Muscle layer of colon (tissue), 2 donors: ENCODE measurements at regions not wholly inside any gene's neighbourhood (a gene's known extent, or its start where the extent isn't known, plus 50 kb on each side); places are given as distances from the start of the nearest gene placed in this dataset.

ENCODE experiments used
- H3K27ac ChIP-seq: one replicate; pipeline ENCODE4 v1.7.0; 2013; ENCODE audit warnings: low read depth, mild to moderate bottlenecking, low read length, moderate library complexity
- H3K27me3 ChIP-seq, 2 donors: one replicate each; pipeline ENCODE4 v1.7.0; 2013; ENCODE audit warnings: low read length in 2 of 2, mild to moderate bottlenecking in 2 of 2; ENCODE audit not compliant: insufficient read depth in 2 of 2, control insufficient read depth in 1 of 2
- H3K36me3 ChIP-seq: one replicate; pipeline ENCODE4 v1.7.0; 2013; ENCODE audit warnings: mild to moderate bottlenecking, low read length; ENCODE audit not compliant: insufficient read depth
- H3K4me1 ChIP-seq: one replicate; pipeline ENCODE4 v1.7.0; 2013; ENCODE audit warnings: mild to moderate bottlenecking, low read length; ENCODE audit not compliant: insufficient read depth
- H3K4me3 ChIP-seq, 2 donors: one replicate each; pipeline ENCODE4 v1.7.0; 2013; ENCODE audit warnings: low read length in 2 of 2, low read depth in 1 of 2, mild to moderate bottlenecking in 1 of 2, moderate library complexity in 1 of 2
- H3K9ac ChIP-seq: one replicate; pipeline ENCODE4 v1.7.0; 2013; ENCODE audit warnings: low read length
- H3K9me3 ChIP-seq: one replicate; pipeline ENCODE4 v1.7.0; 2013; ENCODE audit warnings: mild to moderate bottlenecking, low read length
- donor health status: abdominal sarcoma.
- donor health status: Adenocarcinoma of cecum.

DNA sequence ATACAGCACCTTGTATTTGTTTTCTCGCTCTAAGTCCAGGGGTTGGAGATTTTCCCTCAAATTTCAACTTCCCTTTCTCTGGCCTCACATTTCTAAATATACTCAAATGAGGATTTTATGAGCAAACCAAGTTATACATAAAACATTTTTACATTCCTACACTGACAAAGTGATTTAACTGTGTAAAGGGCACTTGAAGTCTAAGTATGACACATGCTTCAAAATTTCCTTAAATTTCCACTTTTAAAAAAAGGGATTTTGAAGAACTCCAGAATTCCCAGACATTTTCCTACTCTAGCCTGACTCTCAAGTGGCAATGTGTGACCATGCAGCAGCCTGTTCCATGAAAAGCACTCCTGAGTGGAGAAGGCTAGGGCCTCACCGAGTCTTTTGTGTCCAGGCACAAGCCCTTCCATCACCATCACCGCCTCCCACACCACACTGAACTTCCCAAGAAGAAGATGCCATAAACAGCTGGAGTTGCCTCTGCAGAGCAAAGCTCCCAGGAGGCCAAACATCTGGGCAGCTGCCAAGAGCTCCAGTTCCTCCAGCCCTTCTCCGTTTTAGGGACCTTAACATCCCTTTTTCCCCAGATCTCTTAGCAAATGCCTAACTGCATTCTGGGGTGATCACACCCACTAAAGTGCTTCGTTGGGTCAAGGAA is 68.9 kb downstream of the NCR2 start:
- Histone ChIP-seq H3K4me1 (no peaks in the 10 kb centered on the region), H3K27me3 (peaks cover 0 to 2% of the 10 kb centered on the region in 2 donors), H3K27ac (no peak overlapping the region), H3K4me3 (no peak overlapping the region), H3K9ac (no peak overlapping the region), H3K9me3 (no peaks in the 10 kb centered on the region), H3K36me3 (no peaks in the 10 kb centered on the region)

DNA sequence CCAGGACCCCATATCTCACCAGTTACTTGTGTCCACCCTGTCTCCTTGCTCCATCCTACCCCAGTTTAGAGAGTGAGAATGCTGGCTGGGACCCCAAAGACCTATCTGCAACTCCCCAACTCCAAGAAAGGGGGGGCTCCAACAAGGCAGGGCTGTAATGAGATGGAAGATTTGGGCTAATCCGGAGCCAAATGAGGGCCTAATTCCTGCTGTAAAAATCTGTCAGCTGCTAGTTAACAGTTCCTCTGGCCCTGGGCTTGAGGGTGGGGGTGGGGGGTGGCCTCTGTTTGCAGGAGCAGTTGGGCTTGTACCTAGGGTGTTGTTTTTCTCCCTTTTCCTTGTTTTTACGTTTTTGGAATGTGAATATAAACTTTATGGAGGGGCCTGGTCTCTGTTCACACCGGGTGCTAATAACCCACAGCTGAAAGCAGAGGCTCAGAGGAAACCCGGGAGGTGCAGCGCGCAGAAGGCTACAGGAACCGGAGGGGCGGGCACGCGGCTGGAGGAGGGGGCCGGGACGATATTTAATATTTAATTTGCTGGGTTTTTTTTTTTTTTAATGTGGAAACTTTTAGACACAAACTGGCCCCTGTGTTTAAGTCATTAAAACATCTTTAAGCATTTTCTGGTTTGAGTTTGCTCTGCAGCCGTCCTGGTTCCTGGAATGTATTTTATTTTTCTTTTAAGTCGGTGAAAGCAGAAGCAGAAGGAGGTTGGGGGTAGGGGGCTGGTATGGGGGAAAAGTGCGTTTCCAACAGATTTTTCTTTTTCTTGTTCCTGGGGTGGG is 70.7 kb downstream of the NCR2 start:
- Histone ChIP-seq H3K27me3 (peaks cover 0 to 6% of the 10 kb centered on the region in 2 donors), H3K36me3 (no peaks in the 10 kb centered on the region), H3K4me1 (no peaks in the 10 kb centered on the region), H3K4me3 (no peak overlapping the region), H3K9me3 (no peaks in the 10 kb centered on the region), H3K27ac (no peak overlapping the region), H3K9ac (no peak overlapping the region)

DNA sequence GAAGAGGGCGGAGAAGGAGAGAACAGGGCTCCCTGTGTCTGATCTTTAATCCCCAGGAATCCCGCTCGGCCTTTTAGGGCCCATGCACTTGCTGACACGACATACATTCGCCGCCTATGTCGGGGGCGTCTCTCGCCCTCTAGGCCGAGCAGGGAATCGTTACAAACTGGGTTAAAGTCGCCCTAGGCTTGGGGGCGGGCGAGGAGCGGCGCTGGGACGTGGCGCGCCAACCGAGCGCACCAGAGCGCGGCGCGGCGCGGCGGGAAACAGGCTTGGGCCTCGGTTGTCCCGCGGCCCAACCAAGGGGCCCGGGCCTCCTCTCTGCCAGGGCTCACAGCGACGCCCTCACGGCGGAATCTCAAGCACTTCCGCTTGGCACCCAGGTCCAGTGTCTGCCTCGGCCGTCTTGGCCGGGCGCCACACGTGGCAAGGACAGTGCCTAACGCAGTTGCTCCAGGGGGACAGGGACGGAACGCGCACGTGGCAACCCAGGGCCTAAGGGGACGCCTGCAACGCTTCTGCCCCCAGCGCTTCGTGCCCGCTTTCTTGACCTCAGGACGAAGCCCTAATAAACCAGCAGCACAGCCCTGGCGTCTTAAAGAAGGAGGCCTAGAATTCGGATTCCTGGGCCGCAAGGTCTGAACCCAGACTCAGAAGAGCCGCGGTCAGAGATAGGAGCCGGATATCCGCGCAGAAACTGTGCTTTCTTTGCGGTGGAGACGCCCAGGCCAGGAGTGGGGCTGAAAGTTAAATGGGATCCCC is 71.5 kb downstream of the NCR2 start:
- H3K27me3 ChIP-seq, result peaks cover 0 to 8% of the 10 kb centered on the region in 2 donors
- no peak overlapping the region for H3K9ac ChIP-seq
- no peak overlapping the region for H3K4me3 ChIP-seq
- no peak overlapping the region for H3K27ac ChIP-seq
- no peaks in the 10 kb centered on the region for H3K36me3 ChIP-seq
- H3K9me3 ChIP-seq, result no peaks in the 10 kb centered on the region
- no peaks in the 10 kb centered on the region for H3K4me1 ChIP-seq

DNA sequence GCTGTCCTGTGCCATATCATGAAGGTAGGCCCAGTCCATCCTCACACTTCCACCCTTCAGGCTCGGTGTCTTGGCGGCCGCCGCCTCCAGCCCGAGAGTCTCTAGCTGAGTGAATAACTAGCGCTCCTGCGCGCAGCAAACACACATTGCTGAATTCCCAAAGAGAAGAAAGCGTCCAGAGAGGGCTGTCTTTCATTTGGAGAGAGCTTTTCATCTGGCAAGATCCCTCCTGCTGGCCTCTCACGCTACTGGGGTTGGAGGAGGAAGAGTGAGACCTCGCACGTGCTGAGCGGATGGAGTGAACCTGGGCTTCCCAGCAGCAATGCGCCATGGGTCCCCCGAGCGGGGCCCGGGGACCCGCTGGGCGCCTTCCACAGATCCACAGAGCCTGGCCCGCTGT is 73.2 kb downstream of the NCR2 start:
- Histone ChIP-seq H3K27ac (no peak overlapping the region), H3K4me3 (no peak overlapping the region), H3K36me3 (no peaks in the 10 kb centered on the region), H3K9ac (no peak overlapping the region), H3K27me3 (peaks cover 0 to 13% of the 10 kb centered on the region in 2 donors), H3K9me3 (no peaks in the 10 kb centered on the region), H3K4me1 (no peaks in the 10 kb centered on the region)

DNA sequence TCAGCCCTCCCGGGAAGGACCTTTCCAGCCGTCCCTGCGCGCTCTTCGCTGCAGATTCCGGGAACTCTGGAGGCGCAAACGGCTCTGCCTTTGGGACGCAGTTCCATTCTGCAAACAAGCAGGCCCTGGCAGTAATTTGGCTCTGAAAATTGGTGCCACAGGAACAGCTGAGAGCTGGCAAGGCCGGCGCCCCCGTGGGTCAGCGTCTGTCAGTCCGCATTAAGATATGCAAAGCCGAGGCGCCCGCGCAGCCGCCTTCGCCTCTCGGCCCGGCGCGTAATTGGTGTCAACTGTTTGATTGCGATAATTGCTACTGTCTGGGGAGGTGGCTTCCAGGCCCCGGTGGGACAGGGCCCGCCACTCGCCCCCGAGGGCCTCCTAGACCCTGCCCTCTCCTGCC is 73.6 kb downstream of the NCR2 start:
- Histone ChIP-seq H3K9ac (no peak overlapping the region), H3K4me3 (no peak overlapping the region), H3K27me3 (peaks cover 0 to 15% of the 10 kb centered on the region in 2 donors), H3K27ac (no peak overlapping the region), H3K9me3 (no peaks in the 10 kb centered on the region), H3K4me1 (no peaks in the 10 kb centered on the region), H3K36me3 (no peaks in the 10 kb centered on the region)

DNA sequence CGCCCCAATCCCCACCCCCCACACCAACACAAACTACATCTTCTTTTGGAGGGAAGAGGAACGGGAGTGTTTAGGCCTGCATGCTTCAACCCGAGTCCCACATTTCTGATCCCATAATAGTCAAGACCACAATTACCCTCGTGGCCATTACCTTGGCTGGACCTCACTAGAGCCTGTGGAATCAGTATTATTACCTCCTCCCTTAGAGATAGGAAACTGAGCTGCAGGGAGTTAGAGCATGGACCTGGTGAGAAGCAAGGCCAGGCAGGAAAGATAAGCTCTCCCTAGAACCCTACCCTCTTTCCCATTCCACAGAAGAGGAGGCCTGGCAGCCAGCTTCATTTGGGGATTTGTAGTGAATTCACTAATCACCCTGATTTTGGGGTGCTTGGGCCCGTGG is 74.1 kb downstream of the NCR2 start:
- Histone ChIP-seq H3K4me3 (no peak overlapping the region), H3K4me1 (no peaks in the 10 kb centered on the region), H3K9me3 (no peaks in the 10 kb centered on the region), H3K27me3 (peaks cover 0 to 17% of the 10 kb centered on the region in 2 donors), H3K27ac (no peak overlapping the region), H3K36me3 (no peaks in the 10 kb centered on the region), H3K9ac (no peak overlapping the region)

DNA sequence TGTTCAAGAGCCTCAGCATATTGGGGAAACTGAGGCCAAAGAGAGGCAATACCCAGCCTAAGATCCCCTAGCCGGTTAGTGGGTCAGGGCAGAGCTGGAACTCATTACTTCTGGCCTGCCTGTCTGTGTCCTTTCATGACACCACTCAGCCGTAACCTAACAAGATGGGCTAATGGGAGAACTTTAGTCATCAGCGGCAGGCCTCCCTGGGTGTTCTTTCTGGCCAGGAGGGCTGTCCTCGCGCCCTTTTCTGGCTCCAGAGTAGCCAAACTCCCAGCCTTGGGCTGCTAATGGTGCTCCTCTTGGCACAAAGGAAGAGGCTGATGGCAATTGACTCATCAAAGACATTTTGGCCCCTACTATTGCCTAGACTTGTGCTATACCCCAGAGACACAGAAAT is 76.6 kb downstream of the NCR2 start:
- Histone ChIP-seq H3K4me3 (no peak overlapping the region), H3K36me3 (no peaks in the 10 kb centered on the region), H3K4me1 (no peaks in the 10 kb centered on the region), H3K27me3 (peaks cover 0 to 22% of the 10 kb centered on the region in 2 donors), H3K27ac (no peak overlapping the region), H3K9me3 (no peaks in the 10 kb centered on the region), H3K9ac (no peak overlapping the region)

DNA sequence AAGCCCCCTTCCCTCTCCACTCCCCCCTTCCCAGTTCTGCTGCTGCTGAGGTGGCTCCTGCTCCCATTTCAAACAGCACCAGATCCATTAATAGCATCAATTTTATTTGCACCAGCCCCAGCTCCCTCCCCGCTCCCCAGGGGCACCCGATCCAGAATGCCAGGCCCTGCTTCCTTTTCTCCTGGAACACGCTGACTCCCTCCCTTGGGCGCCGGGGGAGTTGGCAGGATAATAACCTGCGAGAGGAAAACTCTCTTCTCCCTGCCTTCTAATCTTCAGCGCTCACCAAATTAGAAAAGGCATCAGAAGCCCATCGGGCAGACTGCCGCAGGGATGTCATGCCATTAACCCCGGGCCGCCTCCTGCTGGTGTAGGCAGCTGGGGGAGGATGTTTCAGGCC is 77.8 kb downstream of the NCR2 start:
- Histone ChIP-seq H3K4me3 (no peak overlapping the region), H3K9me3 (no peaks in the 10 kb centered on the region), H3K27me3 (peaks cover 0 to 22% of the 10 kb centered on the region in 2 donors), H3K9ac (no peak overlapping the region), H3K27ac (no peak overlapping the region), H3K4me1 (no peaks in the 10 kb centered on the region), H3K36me3 (no peaks in the 10 kb centered on the region)

DNA sequence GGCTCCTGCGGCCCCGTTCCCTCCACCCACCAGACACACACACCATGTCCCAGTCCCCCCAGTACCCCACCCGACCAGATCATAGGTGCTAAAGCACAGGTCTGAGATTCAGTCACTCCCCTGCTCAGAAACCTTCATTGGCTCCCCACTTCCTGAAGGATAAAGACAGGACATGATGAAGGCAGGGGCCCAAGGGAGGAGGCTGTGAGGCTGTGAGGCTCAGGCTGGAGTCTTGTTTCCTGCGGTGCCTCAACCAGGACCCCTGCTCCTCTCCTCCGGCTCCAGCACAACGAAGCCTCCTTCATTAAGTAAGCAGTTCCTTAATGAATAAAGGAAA is 81.1 kb downstream of the NCR2 start:
- Histone ChIP-seq H3K9me3 (no peaks in the 10 kb centered on the region), H3K36me3 (no peaks in the 10 kb centered on the region), H3K9ac (no peak overlapping the region), H3K27me3 (peaks cover 0 to 15% of the 10 kb centered on the region in 2 donors), H3K4me3 (no peak overlapping the region), H3K4me1 (no peaks in the 10 kb centered on the region), H3K27ac (no peak overlapping the region)

DNA sequence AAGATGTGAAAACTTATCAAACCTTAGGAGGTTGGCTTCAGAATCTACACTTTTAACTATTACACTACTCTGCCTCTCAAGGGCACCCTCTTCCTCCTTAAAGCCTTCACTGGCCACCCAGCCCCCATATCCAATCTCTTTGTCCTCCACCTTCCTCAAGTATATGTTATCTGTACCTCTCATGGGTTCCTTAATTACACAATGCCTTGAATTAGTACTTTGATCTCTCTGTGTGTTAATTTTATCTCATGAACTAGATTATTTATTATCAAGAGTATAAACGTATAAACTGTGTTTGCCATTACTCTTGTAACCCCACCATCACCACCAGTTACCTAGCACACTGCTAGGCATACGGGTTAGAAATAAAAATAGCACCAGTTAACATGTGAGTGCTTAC is 83.3 kb downstream of the NCR2 start:
- Histone ChIP-seq H3K4me1 (no peaks in the 10 kb centered on the region), H3K4me3 (no peak overlapping the region), H3K36me3 (no peaks in the 10 kb centered on the region), H3K9me3 (no peaks in the 10 kb centered on the region), H3K27me3 (peaks cover 0 to 9% of the 10 kb centered on the region in 2 donors), H3K27ac (no peak overlapping the region), H3K9ac (no peak overlapping the region)

DNA sequence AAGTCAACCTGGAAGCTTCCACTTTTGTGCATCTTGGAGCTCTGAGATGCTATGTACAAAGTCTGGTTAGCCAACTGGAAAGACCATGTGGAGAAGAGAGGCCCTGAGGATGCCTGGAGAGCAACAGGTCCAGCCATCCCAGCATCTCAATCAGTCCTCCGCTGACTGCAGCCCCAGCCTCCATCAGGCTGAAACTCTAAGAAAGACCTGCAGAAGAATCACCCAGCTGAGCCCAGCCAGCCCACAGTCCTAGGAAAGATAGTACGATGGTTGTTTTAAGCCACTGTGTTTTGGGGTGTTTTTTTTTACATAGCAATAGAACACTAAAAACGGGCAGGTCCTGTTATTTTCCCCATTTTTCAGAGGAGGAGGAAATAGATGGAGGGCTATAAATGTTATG is 84.0 kb downstream of the NCR2 start:
- H3K4me1 ChIP-seq, result no peaks in the 10 kb centered on the region
- H3K9ac ChIP-seq, result no peak overlapping the region
- no peak overlapping the region for H3K27ac ChIP-seq
- no peaks in the 10 kb centered on the region for H3K9me3 ChIP-seq
- H3K4me3 ChIP-seq, result no peak overlapping the region
- H3K27me3 ChIP-seq, result peaks cover 0 to 5% of the 10 kb centered on the region in 2 donors
- H3K36me3 ChIP-seq, result no peaks in the 10 kb centered on the region
